Mammary epithelial cell (primary cell): ENCODE measurements at regions not wholly inside any gene's neighbourhood (a gene's known extent, or its start where the extent isn't known, plus 50 kb on each side); places are given as distances from the start of the nearest gene placed in this dataset.

Experiments used
- EZH2 ChIP-seq: IDR thresholded peaks from 2 replicates; pipeline ENCODE4 v1.6.1; 2012; ENCODE audit warnings: low read length, inconsistent platforms, borderline replicate concordance
- TF ChIP-seq, protein P1 (sequence below), 2 donors: IDR thresholded peaks in 1 of 2; conservative IDR thresholded peaks in 1 of 2; 2 replicates each; pipeline ENCODE4 v1.5.1; 2011 to 2012; ENCODE audit warnings: inconsistent platforms in 2 of 2, low read length in 2 of 2, mild to moderate bottlenecking in 2 of 2, control low read depth in 1 of 2, low read depth in 1 of 2; ENCODE audit not compliant: insufficient read depth in 1 of 2; ENCODE audit errors: extremely low read depth in 1 of 2

- TF ChIP-seq, protein P1, sequence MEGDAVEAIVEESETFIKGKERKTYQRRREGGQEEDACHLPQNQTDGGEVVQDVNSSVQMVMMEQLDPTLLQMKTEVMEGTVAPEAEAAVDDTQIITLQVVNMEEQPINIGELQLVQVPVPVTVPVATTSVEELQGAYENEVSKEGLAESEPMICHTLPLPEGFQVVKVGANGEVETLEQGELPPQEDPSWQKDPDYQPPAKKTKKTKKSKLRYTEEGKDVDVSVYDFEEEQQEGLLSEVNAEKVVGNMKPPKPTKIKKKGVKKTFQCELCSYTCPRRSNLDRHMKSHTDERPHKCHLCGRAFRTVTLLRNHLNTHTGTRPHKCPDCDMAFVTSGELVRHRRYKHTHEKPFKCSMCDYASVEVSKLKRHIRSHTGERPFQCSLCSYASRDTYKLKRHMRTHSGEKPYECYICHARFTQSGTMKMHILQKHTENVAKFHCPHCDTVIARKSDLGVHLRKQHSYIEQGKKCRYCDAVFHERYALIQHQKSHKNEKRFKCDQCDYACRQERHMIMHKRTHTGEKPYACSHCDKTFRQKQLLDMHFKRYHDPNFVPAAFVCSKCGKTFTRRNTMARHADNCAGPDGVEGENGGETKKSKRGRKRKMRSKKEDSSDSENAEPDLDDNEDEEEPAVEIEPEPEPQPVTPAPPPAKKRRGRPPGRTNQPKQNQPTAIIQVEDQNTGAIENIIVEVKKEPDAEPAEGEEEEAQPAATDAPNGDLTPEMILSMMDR (conservative IDR thresholded peaks at IDR 0.05 in 1 of 2, IDR thresholded peaks at IDR 0.05 in 1 of 2; ENCODE audit: extremely low read depth in 1 of 2, insufficient read depth in 1 of 2, low read depth in 1 of 2, low read length in 2 of 2) = peak in 1 of 2 donors; percentile 5
- TF ChIP-seq EZH2 = no peak
Measured at GRCh38 chr10:60456053-60456452, 66.4 kb upstream of the ANK3 start.
